ENCODE measurements at regions not wholly inside any gene's neighbourhood (a gene's known extent, or its start where the extent isn't known, plus 50 kb on each side); places are given as distances from the start of the nearest gene placed in this dataset.

- TF ChIP-seq CTCF (IDR thresholded peaks at IDR 0.05): no peak
- TF ChIP-seq POLR2A (IDR thresholded peaks at IDR 0.05): no peak
These were observed 969.2 kb downstream of the CDH18 start for GRCh38 chr5:19018822-19019221.

GRCh38 chr5:19031491-19031890 is 956.5 kb downstream of the CDH18 start:
- intact Hi-C loops (cut with DNase I; ENCODE audit: low total_unique reads): no loop called here
- no peak for TF ChIP-seq CTCF (IDR thresholded peaks at IDR 0.05)
- no peak for TF ChIP-seq POLR2A (IDR thresholded peaks at IDR 0.05)

More at GRCh38 chr5:19018822-19019221, 969.2 kb downstream of the CDH18 start:
- Histone ChIP-seq H3K4me1 (no peaks in the 10 kb centered on the region), H3K36me3 (ENCODE audit: low read depth, missing control alignments) (no peaks in the 10 kb centered on the region), H3K27me3 (no peaks in the 10 kb centered on the region), H3K27ac (no peak overlapping the region), H3K9me3 (no peaks in the 10 kb centered on the region), H3K4me3 (no peak overlapping the region)
- intact Hi-C loops (cut with DNase I; ENCODE audit: low total_unique reads): no loop called here
- 40 to 48% methylated on average over 5 of the region's 5 CpGs for WGBS, 2 donors
- DNase-seq: no peak

GRCh38 chr5:19035816-19036215 is 952.2 kb downstream of the CDH18 start:
- WGBS, 2 donors: 53 to 97% methylated on average over 1 of the region's 1 CpG
- intact Hi-C loops (cut with DNase I; ENCODE audit: low total_unique reads): no loop called here

More at GRCh38 chr5:19031491-19031890, 956.5 kb downstream of the CDH18 start:
- H3K27me3 ChIP-seq: no peaks in the 10 kb centered on the region
- WGBS, 2 donors: 62 to 76% methylated on average over 3 of the region's 3 CpGs
- H3K4me1 ChIP-seq: no peaks in the 10 kb centered on the region
- H3K4me3 ChIP-seq: no peak overlapping the region
- no peak for DNase-seq
- no peaks in the 10 kb centered on the region for H3K36me3 ChIP-seq (ENCODE audit: low read depth, missing control alignments)
- no peaks in the 10 kb centered on the region for H3K9me3 ChIP-seq
- no peak overlapping the region for H3K27ac ChIP-seq

GRCh38 chr5:19042106-19042505 is 945.9 kb downstream of the CDH18 start:
- Histone ChIP-seq H3K27ac (no peak overlapping the region), H3K4me3 (no peak overlapping the region), H3K4me1 (no peaks in the 10 kb centered on the region), H3K27me3 (no peaks in the 10 kb centered on the region), H3K36me3 (ENCODE audit: low read depth, missing control alignments) (no peaks in the 10 kb centered on the region), H3K9me3 (no peaks in the 10 kb centered on the region)
- TF ChIP-seq POLR2A (IDR thresholded peaks at IDR 0.05): no peak
- TF ChIP-seq CTCF (IDR thresholded peaks at IDR 0.05): no peak
- no peak for DNase-seq
- WGBS, 2 donors: 63 to 69% methylated on average over 2 of the region's 2 CpGs
- intact Hi-C loops (cut with DNase I; ENCODE audit: low total_unique reads): no loop called here

More at GRCh38 chr5:19035816-19036215, 952.2 kb downstream of the CDH18 start:
- no peaks in the 10 kb centered on the region for H3K4me1 ChIP-seq
- no peaks in the 10 kb centered on the region for H3K9me3 ChIP-seq
- no peaks in the 10 kb centered on the region for H3K27me3 ChIP-seq
- H3K27ac ChIP-seq: no peak overlapping the region
- no peaks in the 10 kb centered on the region for H3K36me3 ChIP-seq (ENCODE audit: low read depth, missing control alignments)
- no peak for TF ChIP-seq CTCF (IDR thresholded peaks at IDR 0.05)
- no peak for DNase-seq
- H3K4me3 ChIP-seq: no peak overlapping the region

GRCh38 chr5:19044311-19044710 is 943.7 kb downstream of the CDH18 start:
- 46 to 75% methylated on average over 3 of the region's 3 CpGs for WGBS, 2 donors
- no peak overlapping the region for H3K27ac ChIP-seq
- DNase-seq: no peak

More at GRCh38 chr5:19044311-19044710, 943.7 kb downstream of the CDH18 start:
- no peaks in the 10 kb centered on the region for H3K27me3 ChIP-seq
- no peak for TF ChIP-seq POLR2A (IDR thresholded peaks at IDR 0.05)
- no peak for TF ChIP-seq CTCF (IDR thresholded peaks at IDR 0.05)
- H3K9me3 ChIP-seq: no peaks in the 10 kb centered on the region
- intact Hi-C loops (cut with DNase I; ENCODE audit: low total_unique reads): no loop called here
- H3K4me1 ChIP-seq: no peaks in the 10 kb centered on the region
- H3K36me3 ChIP-seq (ENCODE audit: low read depth, missing control alignments): no peaks in the 10 kb centered on the region
- H3K4me3 ChIP-seq: no peak overlapping the region
